Body of pancreas (tissue), 4 donors: ENCODE measurements at regions not wholly inside any gene's neighbourhood (a gene's known extent, or its start where the extent isn't known, plus 50 kb on each side); places are given as distances from the start of the nearest gene placed in this dataset.

Experiments used
- CTCF ChIP-seq, 7 experiments: fragments of 450-650 bp in 4 of 7; fragments of 200-600 bp in 3 of 7; sonication (generic) in 3 of 7; IDR thresholded peaks; one replicate each; pipeline ENCODE4 v1.5.1; 2016 to 2019; ENCODE audit warnings: antibody characterized with exemption in 7 of 7
- POLR2A ChIP-seq, 3 donors: fragments of 450-650 bp; IDR thresholded peaks; one replicate each; pipeline ENCODE4 v1.6.1; 2016; ENCODE audit warnings: antibody characterized with exemption in 3 of 3, mild to moderate bottlenecking in 2 of 3

GRCh38 chr18:77910347-77910746 lies 660.7 kb downstream of the GALR1 start:
- no peak for TF ChIP-seq CTCF (IDR thresholded peaks at IDR 0.05)
- no peak for TF ChIP-seq POLR2A (IDR thresholded peaks at IDR 0.05)
